Fibroblast of lung (primary cell): ENCODE measurements at regions not wholly inside any gene's neighbourhood (a gene's known extent, or its start where the extent isn't known, plus 50 kb on each side); places are given as distances from the start of the nearest gene placed in this dataset.

Source experiments
- CTCF ChIP-seq, 2 donors: IDR thresholded peaks in 1 of 2; conservative IDR thresholded peaks in 1 of 2; 1 replicate in 1 of 2; 2 replicates in 1 of 2; pipeline ENCODE4 v1.5.1; 2011 to 2012; ENCODE audit warnings: low read length in 2 of 2, control low read depth in 1 of 2, inconsistent platforms in 1 of 2, low read depth in 1 of 2, mild to moderate bottlenecking in 1 of 2
- EZH2 ChIP-seq: IDR thresholded peaks from 2 replicates; pipeline ENCODE4 v1.5.1; 2012; ENCODE audit warnings: low read length, control low read depth, mild to moderate bottlenecking; ENCODE audit errors: missing control alignments

- TF ChIP-seq EZH2: no peak
- TF ChIP-seq CTCF (conservative IDR thresholded peaks at IDR 0.05 in 1 of 2, IDR thresholded peaks at IDR 0.05 in 1 of 2; ENCODE audit: low read depth in 1 of 2, low read length in 2 of 2): no peak
Observed at GRCh38 chr4:182062936-182063335, 180.3 kb upstream of the TENM3 start.
